HG03354 (cell line): ENCODE measurements at regions not wholly inside any gene's neighbourhood (a gene's known extent, or its start where the extent isn't known, plus 50 kb on each side); places are given as distances from the start of the nearest gene placed in this dataset.

Source experiments
- ATAC-seq: cut with Tn5 transposase; IDR thresholded peaks from one replicate; pipeline ENCODE4 v1.9.1; 2021; ENCODE audit warnings: mild to moderate bottlenecking; ENCODE audit not compliant: unreplicated experiment, poor library complexity, severe bottlenecking

DNA sequence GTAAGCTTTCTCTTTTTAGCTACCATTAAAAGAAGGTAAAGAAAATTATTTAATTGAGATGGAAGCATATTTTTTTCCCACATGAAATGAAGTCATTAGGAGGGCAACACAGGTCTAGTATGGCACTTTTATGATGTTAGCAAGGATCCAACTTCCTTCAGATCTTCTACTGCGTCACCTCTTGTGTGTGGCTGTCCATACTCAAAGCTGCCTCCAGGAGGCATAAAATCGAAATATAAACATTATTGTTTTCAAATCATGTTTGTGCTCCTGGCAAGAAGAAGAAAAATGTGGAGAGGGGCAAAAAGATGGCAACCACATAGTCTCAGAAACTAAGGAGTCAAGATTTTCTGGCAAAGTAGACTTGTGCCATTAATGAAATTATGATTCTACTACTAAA, 791.7 kb upstream of the EPHA6 start:
- no peak for ATAC-seq

DNA sequence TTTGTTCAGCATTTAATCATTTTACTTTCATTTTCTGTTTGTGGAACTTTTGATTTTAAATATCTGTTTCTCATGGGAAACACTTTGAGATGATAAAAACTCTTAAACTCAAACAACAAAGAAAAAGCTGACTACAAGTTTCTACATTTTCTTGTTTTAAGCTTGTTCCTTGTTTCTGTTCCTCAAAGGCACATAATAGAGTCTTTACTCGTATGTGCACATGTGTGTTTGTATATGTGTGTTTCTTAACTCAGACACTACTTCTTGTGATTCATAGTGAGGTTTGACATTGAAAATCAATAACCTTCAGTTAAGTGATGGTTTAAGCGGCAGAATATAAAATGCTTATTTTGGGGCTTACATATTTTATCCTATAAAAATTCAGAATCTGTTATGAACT, 786.7 kb upstream of the EPHA6 start:
- no peak for ATAC-seq

DNA sequence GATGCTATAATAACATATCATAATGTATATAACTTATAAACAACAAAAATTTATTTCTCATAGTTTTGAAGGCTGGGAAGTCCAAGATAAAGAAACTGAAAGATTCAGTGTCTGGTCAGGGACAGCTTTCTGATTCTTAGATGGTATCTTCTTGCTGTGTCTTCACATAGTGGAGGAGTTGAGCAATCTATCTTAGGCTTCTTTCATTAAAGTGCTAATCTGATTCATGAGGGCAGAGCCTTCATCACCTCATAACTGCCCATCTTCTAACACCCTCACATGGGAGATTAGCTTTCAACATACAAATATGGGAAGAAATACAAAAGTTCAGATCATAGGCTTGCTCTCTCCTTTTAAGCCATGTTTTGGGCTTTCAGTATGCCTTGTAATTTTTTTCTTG, 774.8 kb upstream of the EPHA6 start:
- ATAC-seq: no peak

DNA sequence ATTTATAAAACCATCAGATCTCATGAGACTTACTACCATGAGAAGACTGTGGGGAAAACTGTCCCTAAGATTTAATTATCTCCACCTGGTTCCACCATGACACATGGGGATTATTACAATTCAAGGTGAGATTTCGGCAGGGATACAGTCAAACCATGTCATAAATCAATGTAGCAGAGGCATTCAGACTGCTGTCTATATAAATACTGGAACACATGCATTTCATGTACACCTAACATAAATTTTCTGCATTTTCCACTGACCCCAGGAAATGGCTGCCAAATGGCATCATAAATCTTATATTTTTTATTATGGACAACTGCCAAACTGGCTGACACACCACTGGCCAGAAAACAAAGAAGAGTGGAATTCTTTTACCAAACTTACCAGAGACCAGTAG, 755.1 kb upstream of the EPHA6 start:
- no peak for ATAC-seq

DNA sequence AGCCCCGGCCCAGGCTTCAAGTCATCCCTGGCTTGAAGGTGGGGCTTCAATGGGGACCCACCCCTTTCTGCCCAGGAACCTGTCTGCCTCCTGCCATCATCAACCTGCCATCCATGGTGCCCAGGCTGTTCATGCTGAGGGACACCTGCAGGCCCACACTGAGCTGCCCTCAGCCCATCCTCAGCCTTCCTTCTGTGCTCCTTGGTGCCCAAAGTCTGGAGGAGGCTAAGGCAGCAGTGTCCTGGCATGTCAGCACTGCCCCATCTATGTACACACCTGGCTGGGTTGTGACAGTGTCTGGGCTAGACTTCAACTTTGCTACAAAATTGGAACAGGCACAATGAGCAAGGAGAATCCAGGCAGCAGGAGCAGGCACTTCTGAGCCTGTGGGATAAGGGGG, 745.3 kb upstream of the EPHA6 start:
- no peak for ATAC-seq

DNA sequence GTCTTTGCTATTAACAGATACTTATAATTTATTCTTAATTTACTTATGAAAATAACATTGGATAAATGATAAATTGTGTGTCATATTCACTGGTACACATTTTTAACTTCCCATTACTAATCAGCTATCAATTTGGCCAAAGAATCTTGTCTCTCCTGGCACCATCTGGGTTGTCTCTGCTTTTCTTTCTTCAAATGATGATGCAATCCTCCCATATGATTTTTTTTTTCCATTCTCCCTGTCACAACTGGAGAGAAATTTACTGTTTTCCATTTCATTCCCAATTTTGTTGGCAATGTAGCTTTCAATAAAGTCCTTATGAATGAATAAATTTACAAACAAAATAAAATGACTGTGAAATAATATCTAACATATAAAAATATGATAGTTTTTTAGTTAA, 743.7 kb upstream of the EPHA6 start:
- ATAC-seq: no peak

DNA sequence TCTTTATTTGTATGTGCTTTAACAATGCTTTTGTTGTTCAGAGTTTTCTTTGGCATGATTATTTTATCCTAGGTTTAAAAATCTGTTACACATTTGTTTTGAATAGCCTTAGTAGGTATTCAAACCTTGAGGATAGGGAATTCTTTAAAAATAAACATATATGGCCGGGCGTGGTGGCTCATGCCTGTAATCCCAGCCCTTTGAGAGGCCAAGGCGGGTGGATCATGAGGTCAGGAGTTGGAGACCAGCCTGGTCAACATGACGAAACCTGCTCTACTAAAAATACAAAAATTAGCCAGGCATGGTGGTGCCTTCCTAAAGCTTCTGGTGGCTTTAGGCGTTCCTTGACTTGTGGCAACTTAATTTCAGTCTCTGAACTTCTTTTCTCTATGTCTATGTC, 743.3 kb upstream of the EPHA6 start:
- no peak for ATAC-seq

DNA sequence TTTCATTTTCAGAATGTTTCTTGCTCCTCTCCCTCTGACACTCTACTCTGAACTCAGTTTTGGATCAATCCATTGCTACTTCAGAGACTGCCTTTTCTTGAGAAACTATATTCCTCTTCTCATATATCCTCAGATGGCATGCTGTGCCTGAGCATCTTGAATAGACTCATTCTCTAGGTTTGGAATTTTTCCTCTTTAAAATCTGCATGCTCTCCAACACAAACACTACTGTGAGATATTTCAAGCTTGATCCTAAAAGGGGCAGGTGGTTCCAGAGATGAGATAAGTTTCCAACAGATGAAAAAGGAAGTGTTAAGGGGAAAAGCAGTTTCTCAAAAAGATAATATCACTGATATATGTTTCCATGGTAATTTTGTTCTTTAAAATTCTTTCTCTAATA, 742.2 kb upstream of the EPHA6 start:
- ATAC-seq: no peak

DNA sequence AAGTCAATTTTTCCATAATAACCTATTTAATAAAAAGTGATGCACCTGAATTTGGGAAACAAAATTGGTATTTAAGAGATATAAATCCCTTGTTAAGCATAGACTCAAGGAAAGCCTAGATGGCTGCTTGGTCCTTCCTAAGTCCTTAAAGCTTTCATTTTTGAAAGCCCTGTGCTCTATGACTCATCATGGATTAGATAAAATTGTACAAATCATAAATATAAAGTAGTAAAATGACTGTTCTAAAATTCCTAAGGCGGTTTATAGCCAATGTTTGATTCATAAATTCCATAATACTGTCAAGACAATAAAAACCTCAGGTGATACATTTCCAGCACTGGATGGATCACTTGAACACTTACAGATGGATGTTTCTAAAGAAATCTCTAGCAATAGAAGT, 730.8 kb upstream of the EPHA6 start:
- ATAC-seq: no peak

DNA sequence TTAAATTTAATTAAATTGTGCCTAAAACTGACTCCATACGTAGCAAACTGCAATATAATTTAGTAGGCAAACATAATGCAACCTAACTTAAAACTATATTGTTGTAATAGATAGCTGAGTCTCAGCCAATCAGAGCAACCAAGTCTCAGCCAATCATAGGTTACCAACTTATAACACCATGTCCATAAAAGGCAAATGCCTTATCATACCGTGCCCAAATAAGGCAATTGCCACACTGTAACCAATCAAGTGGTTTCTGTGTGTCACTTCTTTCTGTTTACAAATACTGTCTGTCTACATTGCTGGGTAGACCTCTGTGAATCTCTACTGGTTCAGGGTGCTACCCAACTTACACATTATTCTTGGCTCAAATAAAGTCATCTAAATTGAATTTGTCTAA, 728.4 kb upstream of the EPHA6 start:
- ATAC-seq: no peak

DNA sequence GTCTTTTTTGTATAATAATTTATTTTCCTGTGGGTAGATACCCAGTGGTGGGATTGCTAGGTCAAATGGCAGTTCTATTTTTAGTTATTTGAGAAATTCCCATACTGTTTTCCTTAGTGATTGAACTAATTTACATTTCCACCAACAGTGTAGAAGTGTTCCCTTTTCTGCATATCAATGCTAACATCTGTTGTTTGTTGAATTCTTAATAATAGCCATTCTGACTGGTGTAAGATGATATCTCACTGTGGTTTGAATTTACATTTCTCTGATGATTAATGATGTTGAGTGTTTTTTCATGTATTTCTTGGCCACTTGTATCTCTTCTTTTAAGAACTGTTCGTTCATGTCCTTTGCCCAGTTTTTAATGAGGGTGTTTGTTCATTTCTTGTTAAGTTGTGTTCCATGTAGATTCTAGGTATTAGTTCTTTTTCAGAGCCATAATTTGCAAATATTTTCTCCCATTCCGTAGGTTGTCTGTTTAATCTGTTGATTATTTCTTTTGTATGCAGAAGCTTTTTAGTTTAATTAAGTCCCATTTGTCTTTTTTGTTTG, 713.3 kb upstream of the EPHA6 start:
- no peak for ATAC-seq

DNA sequence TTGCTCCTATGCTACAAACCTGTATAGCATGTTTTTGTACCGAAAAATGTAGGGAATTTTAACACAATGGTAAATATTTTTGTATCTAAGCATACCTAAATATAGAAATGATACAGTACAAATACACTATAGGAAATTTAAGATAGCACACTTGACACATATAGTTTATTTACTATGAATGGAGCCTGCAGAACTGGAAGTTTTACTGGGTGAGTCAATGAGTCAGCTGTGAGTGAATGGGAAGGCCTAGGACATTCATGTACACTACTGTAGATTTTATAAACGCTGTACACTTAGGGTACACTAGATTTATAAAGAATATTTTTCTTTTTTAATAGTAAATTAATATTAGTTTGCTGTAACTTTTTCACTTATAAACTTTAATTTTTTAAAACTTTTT, 707.7 kb upstream of the EPHA6 start:
- ATAC-seq: no peak
